Neural cell (in vitro differentiated cells): ENCODE measurements at regions not wholly inside any gene's neighbourhood (a gene's known extent, or its start where the extent isn't known, plus 50 kb on each side); places are given as distances from the start of the nearest gene placed in this dataset.

Experiments
- EP300 ChIP-seq: fragments of 450-650 bp; conservative IDR thresholded peaks from 2 replicates; pipeline ENCODE4 v1.6.1; 2014; ENCODE audit warnings: antibody characterized with exemption, mild to moderate bottlenecking, moderate library complexity; ENCODE audit not compliant: poor library complexity, severe bottlenecking
- POLR2AphosphoS5 ChIP-seq: IDR thresholded peaks from 2 replicates; pipeline ENCODE4 v1.6.1; 2012
- TF ChIP-seq, protein P1 (sequence below): fragments of 450-650 bp; IDR thresholded peaks from 2 replicates; pipeline ENCODE4 v1.5.1; 2014; ENCODE audit warnings: antibody characterized with exemption, mild to moderate bottlenecking, moderate library complexity; ENCODE audit not compliant: poor library complexity, severe bottlenecking

- TF ChIP-seq POLR2AphosphoS5, result no peak
- TF ChIP-seq, protein P1, sequence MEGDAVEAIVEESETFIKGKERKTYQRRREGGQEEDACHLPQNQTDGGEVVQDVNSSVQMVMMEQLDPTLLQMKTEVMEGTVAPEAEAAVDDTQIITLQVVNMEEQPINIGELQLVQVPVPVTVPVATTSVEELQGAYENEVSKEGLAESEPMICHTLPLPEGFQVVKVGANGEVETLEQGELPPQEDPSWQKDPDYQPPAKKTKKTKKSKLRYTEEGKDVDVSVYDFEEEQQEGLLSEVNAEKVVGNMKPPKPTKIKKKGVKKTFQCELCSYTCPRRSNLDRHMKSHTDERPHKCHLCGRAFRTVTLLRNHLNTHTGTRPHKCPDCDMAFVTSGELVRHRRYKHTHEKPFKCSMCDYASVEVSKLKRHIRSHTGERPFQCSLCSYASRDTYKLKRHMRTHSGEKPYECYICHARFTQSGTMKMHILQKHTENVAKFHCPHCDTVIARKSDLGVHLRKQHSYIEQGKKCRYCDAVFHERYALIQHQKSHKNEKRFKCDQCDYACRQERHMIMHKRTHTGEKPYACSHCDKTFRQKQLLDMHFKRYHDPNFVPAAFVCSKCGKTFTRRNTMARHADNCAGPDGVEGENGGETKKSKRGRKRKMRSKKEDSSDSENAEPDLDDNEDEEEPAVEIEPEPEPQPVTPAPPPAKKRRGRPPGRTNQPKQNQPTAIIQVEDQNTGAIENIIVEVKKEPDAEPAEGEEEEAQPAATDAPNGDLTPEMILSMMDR, result no peak
- TF ChIP-seq EP300, result no peak
Measured at GRCh38 chr11:96954587-96955242, 564.9 kb downstream of the JRKL start.
